NCI-H1694 treated with DMSO at 0.1 percent for 48 hours (cell line): ENCODE measurements at regions not wholly inside any gene's neighbourhood (a gene's known extent, or its start where the extent isn't known, plus 50 kb on each side); places are given as distances from the start of the nearest gene placed in this dataset.

Experiments
- DNase-seq: peaks from one replicate; lab custom pipeline; 2025; lab: John Stamatoyannopoulos, UW

DNA sequence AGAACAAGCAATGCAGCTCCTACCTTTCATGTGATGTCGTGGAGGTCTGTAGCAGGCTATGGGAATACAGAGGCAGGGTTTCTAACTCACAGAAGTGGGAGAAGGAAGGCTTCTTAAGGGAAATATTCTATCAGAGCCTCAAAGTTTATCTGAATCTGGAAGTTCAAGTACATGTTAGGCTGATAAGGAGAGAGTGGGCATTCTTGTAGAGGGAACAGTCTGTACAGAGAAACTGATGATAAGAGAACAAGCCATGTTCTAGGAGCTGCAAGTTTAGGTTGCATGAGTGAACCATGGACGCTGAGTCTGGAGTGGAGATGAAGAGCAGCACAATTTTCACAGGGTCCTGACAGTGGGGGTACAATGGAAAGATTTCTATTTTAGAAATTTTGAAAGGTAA is 344.0 kb downstream of the CHRM3 start:
- DNase-seq, result no peak

DNA sequence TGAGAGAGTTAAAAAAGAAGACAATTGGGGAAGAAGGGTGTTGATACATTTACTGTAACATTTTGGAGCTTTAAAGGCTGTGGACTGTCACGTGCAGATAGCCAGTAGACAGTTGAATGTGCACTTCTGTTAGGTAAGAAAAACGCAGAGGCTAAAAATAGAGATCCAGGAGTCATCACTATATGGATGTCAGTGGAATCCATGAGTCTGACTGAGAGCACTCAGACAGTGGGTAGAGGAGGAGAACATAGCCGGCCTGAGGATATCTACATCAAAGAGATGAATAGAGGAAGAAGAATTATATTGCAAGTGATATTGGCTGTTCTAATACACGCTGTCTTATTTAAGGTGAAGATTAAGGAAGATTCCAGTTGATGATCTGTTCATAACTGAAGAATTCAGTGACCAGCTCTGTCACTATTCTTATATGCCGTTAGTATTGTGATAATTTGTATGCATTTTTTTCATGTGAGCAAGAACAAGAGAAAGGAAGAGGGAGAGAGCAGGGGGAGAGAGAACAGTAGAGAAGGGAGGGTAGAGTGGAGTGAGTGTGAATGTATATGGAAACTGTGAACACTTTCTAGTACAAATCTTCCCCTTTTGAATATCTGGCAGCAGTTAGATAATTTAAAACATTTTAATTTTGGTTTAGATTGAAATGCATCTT is 344.8 kb downstream of the CHRM3 start:
- no peak for DNase-seq

DNA sequence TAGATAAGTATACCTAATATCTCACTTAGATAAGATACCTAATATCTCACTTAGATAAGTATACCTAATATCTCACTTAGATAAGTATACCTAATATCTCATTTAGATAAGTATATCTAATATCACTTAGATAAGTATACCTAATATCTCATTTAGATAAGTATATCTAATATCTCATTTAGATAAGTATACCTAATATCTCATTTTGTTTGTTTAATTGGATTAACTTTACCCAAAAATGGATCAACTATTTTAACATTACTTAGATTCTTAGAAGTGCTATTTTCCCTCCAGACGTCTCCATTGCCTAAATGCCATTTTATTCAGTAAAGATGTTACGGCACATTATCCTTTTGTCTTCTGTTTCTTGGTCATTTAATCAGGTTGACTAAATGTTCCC is 346.4 kb downstream of the CHRM3 start:
- no peak for DNase-seq

DNA sequence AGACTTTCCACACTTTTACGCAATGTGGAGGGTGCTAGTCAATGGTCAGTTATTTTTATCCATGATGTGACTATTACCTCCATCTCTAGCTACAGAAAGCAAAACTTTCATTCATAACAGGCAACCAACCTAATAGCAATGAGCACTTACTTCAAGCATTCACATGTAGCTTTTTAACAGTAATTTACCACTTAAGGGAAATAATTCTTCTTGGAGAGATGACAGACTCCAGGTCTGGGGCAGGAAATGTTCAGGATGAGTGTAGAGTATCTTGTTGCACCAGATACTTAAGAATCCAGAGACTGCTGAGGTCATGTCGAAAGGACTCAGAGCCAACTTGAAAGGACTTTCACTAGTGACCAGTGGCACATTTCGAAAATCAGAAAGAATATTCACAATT is 347.6 kb downstream of the CHRM3 start:
- no peak for DNase-seq

DNA sequence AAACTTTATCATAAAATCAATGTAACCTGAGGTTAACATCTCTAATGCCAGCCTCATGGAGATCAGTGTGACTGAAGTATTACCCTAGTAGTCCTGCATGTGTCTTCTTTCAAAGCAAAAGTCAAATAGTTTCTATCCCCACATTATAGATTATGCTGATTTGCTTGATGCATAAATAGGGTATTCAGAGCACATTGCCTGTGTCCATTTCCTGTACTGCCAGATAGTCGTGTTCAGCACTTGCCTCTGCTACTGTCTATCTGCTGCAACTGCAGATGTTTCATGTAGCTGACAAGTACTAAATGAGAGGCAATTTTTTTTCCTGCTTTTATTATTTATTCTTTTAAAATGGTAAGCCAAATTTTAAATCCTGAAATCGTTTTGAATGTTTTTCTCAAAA is 348.7 kb downstream of the CHRM3 start:
- no peak for DNase-seq

DNA sequence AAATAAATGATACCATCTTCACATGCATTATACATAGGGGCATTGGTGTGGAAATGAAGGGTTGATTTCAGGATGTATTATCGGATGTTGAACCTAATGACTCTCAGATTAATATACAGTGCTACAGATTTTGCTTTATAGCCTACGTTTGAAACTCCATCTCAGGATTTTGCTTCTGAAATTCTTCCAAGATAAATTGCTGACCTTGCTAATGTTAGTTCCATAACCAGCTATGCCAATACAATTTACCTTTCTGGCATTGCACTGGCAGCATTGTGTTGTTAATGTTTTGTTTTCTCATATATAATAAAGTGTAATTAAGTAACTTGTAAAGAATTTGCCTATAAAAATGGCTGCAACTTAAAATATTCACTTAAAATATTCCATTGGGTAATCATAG is 350.1 kb downstream of the CHRM3 start:
- no peak for DNase-seq

DNA sequence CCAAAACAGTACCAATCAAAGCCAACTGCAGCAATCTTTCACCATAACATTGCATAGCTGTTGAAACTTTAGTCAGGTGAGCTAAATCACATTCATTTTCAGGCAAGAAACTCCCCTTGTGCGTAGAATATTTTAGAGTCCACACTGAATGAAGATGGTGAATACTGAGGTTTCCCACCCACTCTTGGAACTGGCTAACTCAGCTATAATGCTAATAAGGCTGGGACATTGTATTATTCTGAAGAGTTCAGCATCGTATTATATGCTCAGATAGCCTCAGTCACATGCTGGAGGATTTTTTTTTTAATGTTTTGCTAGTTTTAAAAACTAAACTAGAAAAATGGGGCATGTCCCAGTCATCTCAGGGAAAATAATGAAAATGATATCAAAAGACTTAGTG is 352.3 kb upstream of the FMN2 start:
- no peak for DNase-seq

DNA sequence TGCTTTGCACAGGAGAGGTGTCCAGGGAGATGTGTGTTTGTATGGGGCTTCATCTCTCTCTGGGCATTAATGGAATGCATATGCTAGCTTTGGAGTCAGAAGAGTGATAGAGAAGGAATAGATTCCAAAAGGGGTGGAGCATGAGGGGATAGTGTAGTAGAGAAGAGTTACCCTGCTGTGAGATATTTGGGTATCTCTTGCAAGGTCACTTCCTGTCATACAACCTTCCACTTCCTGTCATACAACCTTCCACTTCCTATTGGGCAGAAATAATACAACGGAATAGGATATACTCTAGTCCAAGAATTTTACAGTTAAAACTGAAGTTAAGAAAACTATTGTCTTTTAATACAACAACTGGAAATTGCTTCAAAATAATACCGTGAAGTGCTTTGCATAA is 351.8 kb upstream of the FMN2 start:
- no peak for DNase-seq

DNA sequence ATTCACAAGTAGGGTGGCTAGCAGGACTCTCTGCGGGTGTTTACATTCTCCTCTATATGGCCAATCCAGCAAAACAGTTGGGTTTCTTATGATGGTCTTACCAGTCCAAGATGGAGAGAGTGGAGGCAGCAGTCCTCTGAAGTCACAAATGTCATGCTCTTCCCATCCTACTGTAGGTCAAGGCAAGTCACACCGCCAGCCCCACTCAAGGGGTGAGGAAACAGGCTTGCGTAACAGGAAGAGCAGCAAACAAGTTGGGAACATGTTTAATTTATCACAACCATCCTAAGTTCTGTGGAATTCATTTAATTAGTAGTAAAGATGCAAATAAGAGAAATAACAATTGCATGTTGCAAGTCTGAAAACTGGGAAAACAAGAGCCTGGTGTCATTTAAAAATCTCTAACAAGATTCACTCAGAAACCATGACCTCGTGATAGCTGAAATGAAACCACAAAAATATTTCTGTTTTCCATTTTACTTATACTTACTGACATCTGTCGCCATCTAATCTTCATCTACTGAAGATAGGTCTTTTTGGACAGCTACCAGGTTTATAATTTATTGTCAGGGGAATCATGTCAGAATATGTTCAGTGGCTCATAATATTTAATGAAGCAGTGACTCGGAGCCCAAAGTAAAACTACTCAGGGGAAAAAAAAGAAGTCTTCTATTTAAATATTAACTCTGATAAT is 349.1 kb upstream of the FMN2 start:
- no peak for DNase-seq

DNA sequence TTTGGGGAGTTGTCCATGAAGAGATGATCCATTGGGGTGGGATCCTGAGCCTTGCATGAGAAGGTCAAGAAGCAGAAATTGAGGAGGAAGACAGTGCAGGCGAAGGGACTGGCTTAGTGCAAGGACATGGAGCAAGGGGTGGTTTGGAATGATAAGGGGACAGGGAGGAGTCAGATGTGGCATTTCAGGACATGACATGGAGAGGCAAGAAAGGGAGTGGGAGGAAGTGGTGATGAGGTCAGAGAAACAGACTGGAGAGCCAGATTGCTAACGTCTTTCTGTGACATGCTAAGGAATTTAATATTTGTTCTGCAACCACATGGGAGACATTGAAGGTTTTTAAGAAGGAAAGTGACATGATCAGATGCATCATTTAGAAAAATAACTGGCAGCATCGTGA is 346.8 kb upstream of the FMN2 start:
- DNase-seq, result no peak

DNA sequence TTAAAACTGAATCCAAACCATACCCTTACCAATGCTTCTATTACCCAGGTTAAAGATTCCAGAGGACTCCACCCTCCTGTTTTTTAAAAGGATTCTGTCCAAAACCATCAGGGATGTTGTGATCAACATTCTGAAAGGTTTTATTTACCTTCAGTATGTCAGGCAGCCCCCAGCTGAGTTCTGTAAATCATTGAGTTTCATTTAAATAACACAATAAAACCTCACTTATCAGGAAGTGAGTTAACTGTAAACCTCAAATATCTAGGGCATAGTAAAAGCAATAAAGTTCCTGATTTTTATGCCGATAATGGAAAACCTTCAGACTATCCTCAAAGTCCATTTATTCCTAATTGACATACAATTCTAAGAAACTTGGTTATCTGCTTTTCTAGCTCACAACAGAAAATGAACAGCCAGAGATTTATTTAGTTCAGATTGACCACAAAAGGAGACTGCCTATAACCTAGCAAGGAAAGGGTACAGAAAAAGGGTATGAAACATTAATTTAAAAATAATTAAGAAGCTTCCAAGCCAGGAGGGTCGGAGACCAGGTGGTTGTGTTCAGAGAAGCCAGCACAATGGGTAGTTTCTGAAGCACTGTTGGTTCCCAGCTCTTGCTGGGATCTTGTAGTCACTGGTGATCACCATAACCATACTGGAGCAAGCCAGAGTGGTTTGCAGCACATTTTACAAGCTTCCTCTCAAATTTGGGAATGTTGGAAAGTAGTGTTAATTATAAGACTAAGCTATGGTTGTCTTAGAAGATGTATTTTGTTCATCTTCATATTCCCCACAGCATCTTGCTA is 336.4 kb upstream of the FMN2 start:
- no peak for DNase-seq

DNA sequence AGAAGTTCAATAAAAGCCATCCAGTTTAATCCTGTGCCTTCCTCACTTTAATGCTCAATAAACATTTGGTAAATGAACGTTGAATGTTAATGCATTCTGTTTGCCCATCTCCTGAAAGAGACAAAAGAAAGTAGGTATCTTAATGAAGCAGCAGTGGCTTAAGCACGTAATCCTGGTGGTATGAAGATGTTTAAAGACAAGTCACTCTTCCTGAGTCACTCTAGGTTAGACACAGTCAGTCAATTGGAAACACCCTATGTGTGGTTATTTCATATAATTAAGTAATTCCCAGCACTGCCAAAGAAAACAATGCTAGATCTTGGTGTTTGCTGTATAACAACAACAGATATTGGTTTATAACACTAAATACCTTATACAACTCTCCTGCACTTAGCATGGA is 334.0 kb upstream of the FMN2 start:
- no peak for DNase-seq

DNA sequence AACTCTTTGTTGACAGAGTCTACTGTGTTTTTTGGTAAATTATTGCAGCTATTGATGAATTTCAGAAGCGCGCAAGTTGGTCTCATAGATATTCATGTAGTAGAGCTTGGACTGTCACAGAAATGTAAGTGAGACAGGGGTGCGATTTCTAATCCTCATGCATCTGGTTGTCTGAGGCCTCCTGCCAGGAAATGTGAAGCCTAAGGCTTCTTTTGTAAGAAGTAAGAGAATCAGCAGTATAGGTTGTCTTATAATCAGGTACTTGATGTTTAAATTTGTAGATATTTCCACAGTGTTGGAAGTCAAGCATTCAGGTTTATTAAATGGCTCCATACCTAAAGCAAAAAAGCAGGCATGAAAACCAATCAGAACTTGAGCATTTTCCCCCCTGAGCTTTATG is 332.9 kb upstream of the FMN2 start:
- DNase-seq, result no peak

DNA sequence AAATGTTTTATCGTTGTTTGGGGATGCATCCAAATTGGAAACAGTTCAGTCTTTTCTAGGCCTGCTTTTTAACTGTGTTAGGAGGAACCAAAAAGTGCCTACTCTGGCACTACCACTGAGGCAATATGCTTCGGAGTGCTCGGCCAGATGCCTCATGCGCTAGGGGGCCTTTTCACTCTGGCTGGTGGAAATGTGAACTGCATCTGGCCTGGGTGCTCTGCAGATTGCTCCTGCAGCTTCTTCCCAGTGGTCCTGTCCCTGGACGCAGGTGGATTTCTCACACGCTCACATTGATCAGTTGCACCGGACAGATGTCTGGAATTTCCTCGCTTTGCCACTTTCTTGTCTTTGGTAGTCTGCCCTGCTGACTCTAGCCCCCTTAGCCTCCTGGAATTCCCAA is 330.2 kb upstream of the FMN2 start:
- DNase-seq, result no peak

DNA sequence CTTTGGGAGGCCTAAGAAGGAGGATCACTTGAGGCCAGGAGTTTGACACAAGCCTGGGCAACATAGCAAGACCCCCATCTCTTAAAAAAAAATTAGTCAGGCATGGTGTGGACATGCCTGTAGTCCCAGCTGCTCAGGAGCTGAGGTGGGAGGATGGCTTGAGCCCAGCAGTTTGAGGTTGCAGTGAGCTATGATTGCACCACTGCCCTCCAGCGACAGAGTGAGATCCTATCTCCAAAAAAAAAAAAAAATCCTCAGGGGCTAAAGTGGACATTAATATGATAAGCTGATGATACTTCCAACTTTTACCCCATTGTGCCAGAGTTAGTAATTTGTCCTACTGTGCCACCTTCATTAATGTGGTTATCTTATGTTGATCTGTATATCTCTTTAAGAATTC is 327.8 kb upstream of the FMN2 start:
- no peak for DNase-seq

DNA sequence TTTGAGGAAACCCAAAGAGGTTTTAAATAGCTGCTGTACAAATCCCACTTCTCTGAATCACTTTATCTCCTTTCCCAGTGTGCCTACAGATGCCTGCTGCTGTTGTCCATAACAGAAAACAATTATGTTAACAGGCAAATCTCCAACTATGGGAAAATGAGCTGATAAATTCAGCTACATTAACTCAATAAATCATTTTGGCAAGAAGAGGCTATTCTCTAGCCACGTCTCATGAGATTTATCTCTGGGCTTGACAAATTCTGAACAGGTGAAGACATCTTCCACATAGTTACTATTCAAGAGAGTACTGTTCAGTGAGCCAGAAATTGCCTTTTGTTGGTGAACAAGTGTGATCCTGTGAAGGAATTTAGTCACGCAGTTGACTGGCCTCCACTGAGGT is 327.1 kb upstream of the FMN2 start:
- no peak for DNase-seq

DNA sequence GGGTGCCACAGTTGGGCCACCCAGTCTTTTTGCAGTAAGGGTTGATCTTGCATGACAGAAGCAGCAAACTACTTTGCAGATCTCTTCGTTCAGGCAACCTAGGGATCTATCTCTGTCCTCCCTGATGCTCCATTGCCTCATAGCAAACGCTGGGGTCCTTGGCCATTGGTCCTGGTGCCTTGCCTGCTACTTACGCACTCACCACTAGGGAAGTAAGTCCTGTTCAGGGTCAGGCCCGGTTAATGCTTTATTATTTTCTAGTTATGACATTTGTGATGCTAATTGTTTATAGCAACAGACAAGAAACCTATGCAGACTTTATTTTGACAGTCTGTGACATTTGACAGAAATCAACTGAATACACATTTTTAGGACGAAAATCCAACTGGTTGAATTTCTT is 326.5 kb upstream of the FMN2 start:
- DNase-seq, result no peak

DNA sequence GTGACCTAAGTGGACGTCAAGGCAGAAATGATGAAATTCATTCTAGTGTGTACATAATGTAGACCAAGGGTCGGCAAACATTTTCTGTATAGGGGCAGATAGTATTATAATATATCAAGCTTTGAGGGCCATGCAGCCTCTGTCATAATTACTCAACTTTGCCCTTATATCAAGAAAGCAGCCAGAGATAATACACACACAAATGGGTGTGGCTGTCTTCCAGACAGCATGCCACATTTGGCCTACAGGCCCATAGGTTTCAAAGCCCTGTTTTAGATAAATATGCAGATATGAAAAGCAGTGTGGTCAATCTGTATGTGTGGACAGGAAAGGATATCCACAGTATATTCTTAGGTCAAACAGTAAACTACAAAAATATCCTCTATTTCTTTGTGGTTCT is 320.1 kb upstream of the FMN2 start:
- no peak for DNase-seq

DNA sequence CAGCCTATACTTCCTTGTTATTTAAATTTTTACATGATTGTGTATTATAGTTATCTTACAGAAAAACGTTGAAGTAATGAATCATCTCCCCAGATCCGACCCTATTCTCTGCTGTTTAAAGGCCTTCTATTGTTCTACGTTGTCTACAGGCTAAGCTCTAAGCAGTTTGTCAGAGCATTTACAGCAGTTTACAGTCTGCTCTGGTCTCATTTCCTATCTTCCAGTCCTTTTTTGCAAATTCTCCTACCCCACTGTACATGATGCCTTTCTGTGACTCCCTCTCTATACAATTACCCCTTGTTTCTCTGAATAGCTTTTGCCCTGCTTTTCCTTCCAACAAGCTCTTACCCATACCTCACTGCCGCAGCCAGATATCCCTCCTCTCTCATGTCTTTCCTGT is 319.2 kb upstream of the FMN2 start:
- DNase-seq, result no peak

DNA sequence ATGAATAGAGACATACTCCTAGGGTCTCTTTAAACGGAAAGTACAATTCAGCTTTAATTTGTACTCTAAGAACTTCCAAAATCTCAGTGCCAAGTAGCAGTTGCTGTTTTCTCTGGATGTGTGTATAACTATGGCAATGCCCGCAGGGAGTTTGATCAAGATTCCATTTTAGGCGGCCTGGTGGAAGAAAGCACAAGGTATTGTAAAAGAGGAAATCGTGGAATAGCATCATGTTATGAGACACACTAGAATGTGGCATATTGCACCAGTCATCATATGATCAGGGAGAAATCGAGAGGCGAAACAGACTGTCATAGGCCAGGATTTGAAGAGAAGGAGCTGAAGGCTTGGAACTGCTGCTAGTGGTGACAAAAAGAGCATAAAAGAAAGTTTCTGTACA is 316.2 kb upstream of the FMN2 start:
- no peak for DNase-seq

DNA sequence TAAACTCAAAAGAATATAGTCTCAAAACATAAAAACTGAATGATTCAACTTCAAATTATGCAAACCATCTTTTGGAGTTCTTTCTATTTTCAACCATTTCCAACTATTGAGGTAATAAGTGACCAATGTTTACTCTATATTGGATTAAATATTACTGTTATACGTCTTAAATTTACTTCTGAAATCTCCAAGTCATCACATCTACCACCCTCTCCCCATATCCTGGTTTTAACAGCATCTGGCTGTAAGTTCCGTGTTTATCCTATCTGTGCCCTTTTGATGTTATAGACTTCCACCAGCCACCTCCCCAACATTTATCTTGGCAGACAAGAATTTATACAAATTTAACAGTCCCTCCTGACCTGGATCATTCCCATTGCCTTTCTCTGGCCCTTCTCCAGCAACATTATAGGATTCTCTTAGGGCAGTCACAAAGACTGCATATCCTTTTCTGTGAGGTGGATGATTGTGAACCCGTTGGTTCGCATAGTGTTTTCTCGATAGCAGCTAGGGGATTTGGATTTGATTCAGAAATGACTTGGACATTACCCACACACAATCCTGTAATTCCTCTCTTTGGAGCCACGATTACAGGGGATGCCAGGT is 313.4 kb upstream of the FMN2 start:
- no peak for DNase-seq

DNA sequence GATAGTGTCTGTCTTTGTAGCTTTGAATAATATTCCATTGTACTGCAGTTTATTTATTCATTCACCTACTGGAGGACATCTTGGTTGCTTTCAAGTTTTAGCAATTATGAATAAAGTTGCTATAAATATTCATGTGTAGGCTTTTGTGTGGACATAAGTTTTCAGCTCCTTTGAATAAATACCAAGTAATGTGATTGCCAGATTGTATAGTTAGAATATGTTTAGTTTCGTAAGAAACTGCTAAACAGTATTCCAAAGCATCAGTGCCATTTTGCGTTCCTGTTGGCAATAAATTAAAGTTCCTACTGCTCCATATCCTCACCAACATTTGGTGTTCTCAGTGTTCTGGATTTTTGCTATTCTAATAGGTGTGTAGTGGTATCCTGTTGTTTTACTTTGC is 311.7 kb upstream of the FMN2 start:
- no peak for DNase-seq

DNA sequence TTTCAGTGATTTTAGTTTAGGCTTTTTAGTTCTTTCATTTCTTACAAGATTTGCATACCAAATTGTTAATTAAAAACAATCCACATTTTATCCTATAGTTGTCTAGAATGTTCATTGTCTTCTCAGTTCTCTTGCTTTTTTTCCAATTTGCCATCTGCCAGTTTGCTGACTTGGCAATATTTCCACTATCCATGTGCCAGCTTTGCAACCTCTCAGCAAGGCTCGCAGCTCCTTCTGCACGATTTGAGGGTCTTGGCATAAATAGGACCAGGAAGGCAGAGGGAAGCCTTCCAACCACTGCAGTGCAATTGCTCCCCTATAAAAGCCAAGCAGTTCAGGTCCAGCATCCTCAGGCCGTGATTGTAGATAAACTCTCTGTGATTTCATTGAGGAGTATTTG is 306.8 kb upstream of the FMN2 start:
- no peak for DNase-seq
